GM18907 (cell line): ENCODE measurements at regions not wholly inside any gene's neighbourhood (a gene's known extent, or its start where the extent isn't known, plus 50 kb on each side); places are given as distances from the start of the nearest gene placed in this dataset.

Experiments used
- ATAC-seq: cut with Tn5 transposase; IDR thresholded peaks from one replicate; pipeline ENCODE4 v1.9.1; 2021; ENCODE audit warnings: mild to moderate bottlenecking, moderate library complexity; ENCODE audit not compliant: unreplicated experiment

DNA sequence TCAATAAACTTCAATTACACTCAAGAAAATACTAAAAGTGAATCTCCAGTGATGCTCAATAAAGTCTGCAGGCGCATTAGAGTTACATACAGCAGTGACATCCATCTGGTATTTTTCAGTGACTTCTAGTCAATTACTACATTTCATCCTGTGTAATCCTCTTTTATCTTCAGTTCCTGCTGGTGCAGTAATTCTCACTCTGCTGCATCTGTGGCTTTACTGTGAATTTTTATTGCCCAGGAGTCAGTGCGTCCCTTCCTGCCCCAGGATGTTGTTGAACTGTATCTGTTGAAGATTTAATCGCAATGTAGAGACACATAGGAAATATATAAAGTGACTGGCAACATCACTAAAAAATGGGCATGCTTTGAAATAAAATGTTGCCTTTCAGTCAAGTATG is 196.3 kb upstream of the TMTC4 start:
- ATAC-seq: no peak

GRCh38 chr13:100860866-100861265 is 186.3 kb upstream of the TMTC4 start:
- no peak for ATAC-seq

GRCh38 chr13:100859861-100860260 is 185.3 kb upstream of the TMTC4 start:
- no peak for ATAC-seq

DNA sequence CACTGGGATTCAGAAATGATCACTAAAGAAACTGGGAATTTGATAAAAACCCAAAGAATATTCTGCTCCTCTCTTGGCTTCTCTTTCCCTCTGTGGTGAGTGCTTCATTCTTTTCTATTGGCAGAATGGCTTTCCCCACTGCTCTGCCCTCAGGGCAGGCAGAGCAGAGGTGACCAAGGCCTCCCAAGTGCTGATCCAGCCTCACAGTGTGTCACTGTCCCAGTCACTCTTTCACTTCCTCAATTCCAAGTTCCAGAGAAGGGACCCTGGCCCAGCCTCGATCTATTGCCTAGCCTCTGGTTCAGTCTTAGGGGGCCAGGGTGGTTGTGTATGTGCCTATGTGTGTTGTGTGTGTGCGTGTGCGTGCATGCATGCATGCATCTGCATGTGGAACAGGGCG is 180.6 kb upstream of the TMTC4 start:
- no peak for ATAC-seq

DNA sequence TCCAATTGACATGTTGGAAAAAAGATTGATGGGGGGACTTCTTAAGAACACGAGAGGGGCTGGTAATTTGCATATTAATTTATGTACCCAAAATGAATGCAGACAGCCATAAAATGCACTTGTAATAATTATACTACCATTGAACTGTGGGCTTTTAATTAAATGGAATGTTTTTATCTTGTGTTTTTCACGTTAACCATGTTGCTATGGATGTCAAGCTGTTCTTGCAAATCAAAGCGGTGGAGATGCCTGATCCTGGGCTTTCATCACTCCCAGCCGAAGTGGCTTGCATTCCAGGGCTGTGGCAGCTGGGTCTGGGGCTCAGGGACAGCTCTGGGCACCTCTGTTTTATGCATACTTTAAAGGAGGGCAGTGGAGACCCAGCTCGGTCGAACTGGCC is 179.4 kb upstream of the TMTC4 start:
- ATAC-seq: no peak

GRCh38 chr13:100853434-100853833 is 178.8 kb upstream of the TMTC4 start:
- ATAC-seq: no peak

GRCh38 chr13:100852146-100852545 is 177.6 kb upstream of the TMTC4 start:
- no peak for ATAC-seq

DNA sequence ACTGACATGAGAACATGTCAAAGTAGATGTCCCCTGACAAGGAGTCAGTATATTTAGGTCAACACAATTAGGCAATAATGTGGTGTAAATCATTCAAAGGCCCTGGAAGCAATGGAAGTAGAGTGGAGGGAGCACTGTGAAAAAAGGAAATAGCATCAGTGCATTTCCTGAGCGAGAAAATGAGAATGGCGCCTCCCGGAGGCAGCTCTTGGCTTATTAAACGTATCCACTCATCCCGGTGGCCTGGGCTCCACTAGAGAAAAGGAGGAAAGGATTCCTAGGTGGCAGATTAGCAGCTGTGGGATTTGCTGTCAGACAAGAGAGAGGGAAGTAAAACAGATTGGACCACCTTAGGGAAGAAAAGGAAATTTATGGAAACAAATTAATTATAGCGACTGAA is 173.7 kb upstream of the TMTC4 start:
- ATAC-seq: no peak

GRCh38 chr13:100845128-100845757 is 170.6 kb upstream of the TMTC4 start:
- no peak for ATAC-seq

DNA sequence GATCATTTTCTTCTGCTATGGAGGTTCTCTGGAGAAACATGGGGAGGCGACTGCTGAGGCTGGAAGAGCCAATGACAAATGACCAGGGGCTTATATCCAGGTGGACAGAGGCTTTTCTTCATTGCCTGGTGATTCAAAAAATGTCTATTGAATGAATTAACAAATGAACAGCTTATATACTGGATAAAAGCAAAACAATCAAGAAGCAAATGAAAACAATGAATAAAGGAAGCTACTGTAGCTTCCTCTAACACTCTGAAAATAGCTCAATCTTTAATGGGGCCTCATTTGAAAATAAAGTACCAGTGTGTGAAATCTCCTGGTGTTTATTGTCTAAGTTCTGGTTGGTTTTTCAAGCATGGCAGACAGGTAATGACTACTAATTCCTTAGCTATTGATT is 167.5 kb upstream of the TMTC4 start:
- no peak for ATAC-seq

- ATAC-seq: no peak
Observed at GRCh38 chr13:100838387-100838786, 163.8 kb upstream of the TMTC4 start.

DNA sequence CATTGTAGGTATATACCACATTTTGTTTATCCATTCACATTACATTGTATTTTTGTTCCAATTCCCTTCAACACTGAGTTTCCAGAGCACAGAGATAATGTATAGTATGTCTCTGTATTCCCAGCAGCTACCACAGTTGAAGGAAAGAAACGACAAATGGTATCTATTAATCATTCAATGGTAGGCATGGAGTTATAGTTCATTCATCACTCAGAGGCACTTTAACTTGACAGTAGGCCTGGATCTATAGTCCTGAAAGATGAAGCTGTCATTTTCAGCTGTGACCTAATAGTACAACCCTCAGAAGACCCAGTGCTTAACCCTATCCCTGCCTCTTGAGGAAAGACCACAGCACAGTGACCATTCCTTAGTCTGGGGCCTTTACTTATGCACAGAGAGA is 163.0 kb upstream of the TMTC4 start:
- ATAC-seq: no peak

GRCh38 chr13:100836711-100837110 is 162.1 kb upstream of the TMTC4 start:
- ATAC-seq: no peak

- ATAC-seq: no peak
Observed at GRCh38 chr13:100835695-100836094, 161.1 kb upstream of the TMTC4 start.

- no peak for ATAC-seq
Observed at GRCh38 chr13:100833427-100833826, 158.8 kb upstream of the TMTC4 start.

DNA sequence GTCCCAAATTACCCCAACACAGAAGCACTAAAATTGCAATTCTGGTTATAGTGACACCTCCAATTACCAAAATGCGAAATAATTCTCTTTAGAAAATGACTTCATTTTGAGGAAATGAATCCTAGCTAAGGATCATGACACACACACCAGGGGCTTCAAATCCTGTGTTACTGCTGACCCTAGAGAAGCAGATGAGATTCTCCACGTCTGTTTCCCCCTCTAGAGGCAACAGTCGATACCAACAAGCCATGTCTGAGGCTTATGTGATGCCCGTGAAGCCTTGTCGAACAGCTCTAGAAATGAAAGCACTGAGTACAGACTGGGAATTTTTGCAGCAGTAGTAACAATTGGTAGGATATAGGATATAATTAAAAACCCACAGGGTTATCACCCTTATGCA is 153.6 kb upstream of the TMTC4 start:
- no peak for ATAC-seq

DNA sequence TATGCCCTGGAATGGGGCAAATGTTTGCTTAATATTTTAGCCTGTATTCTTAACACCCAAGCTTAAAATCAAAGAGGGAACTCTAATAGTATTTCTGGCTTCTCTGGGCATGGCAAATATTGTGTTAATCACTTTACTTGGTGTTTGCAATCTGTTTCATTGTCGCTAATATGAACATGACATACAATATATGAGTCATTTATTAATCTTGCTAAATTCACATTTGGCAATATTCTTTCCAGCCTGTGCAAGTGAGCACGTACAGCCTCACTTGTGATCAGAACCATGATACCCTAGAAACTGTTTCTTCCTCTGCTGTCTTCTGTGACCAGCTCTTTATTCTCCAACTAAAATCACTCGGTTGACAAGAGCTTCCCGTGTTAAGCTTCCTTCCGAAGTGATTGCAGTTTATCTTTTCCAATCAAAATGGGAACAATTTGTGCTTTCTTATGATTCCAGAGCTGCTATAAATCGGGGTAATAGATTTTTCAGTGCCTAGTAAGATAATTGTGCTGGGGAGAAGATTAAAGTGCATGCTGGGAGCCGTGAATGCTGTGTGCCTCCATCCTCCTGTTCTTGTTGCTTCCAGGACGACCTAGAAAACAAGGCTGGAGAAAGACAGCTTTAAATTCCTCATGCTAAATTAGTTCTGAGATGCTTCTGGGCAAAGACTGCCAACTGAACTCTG is 153.0 kb upstream of the TMTC4 start:
- no peak for ATAC-seq

DNA sequence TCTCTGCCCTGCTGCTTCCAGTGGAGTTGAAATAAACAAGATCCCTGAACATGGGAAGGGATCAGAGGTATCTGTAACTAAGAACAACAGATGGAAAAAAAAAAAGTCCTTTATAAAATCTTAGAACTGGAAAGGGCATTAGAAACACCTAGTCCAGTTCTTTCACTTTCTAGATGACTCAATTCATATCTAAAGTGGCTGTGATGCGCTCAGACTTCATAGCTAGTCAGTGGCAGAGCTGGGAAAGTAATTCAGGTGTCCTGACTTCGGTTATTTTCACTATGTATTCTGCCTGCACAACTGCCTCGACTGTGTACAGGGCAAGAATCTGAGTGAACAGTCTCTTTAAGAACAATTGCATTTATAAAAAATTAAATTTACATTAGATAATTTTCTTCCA is 151.8 kb upstream of the TMTC4 start:
- ATAC-seq: no peak

- no peak for ATAC-seq
Observed at GRCh38 chr13:100825557-100825956, 151.0 kb upstream of the TMTC4 start.

GRCh38 chr13:100824366-100824765 is 149.8 kb upstream of the TMTC4 start:
- ATAC-seq: no peak

DNA sequence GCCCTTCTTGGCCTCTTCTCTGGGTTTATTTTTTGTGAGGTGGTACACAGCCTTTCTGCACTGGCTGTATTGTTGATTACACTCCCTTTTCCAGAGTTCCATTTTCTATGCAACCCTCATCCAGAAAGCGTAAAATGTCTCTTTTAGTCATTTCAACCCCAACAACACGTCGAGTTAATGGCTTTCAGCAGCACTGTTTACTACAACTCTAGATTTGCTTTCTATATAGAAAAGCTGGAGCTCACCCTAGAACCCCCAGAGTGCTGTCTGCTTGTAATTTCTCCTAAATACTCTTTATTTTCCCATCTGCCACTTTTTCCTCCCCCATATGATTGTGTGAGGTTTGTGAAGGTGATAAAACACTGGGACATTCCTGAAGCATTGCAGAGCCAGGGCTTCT is 148.9 kb upstream of the TMTC4 start:
- no peak for ATAC-seq

DNA sequence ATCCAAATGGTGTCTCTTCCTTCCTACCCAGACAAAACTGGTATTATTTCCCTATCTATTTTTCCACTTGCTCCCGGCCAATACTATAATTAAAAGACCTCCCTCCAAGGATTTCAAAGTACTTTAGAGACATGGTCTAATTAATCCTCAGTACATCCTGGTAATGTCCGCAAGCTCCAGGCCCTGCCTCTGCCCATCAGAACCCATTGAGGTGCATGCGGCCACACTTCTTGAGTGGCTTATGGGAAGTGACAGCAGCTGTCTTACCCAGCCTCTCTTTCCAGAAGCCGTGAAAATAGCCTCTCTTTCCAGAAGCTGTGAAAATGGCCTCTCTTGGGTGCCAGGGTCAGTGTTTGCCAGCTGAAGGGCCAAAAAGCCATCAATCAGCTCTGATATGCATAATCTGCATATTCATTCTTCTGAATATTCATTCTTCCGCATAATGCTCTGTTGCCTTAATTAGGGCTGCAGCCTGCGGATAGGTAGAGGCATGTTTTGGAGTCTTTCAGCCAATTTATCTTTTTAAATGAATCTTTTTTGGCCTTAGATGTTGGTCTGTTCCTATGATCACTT is 148.4 kb upstream of the TMTC4 start:
- no peak for ATAC-seq

- no peak for ATAC-seq
Observed at GRCh38 chr13:100818711-100819110, 144.1 kb upstream of the TMTC4 start.
